Upper lobe of left lung (tissue), 6 donors: ENCODE measurements at regions not wholly inside any gene's neighbourhood (a gene's known extent, or its start where the extent isn't known, plus 50 kb on each side); places are given as distances from the start of the nearest gene placed in this dataset.

Experiments used
- ATAC-seq, 2 donors: fragments of 200-7000 bp; cut with Tn5 transposase; one replicate each; pipeline ENCODE4 v1.9.1; 2022; ENCODE audit warnings: mild to moderate bottlenecking in 2 of 2, moderate library complexity in 2 of 2; ENCODE audit not compliant: low FRiP score in 2 of 2
- DNase-seq, 2 donors: peaks; one replicate each; pipeline ENCODE4 v3.0.0-alpha.2; 2019 to 2020
- H3K27ac ChIP-seq, 4 donors: fragments of 200-600 bp; sonication (generic); one replicate each; pipeline ENCODE4 v1.5.1; 2016 to 2019
- H3K27me3 ChIP-seq, 4 donors: fragments of 200-600 bp; sonication (generic); one replicate each; pipeline ENCODE4 v1.5.1; 2017 to 2019
- H3K36me3 ChIP-seq, 4 donors: fragments of 200-600 bp; sonication (generic); one replicate each; pipeline ENCODE4 v1.5.1; 2016 to 2019
- H3K4me1 ChIP-seq, 4 donors: fragments of 200-600 bp; sonication (generic); one replicate each; pipeline ENCODE4 v1.5.1; 2018 to 2019
- H3K4me3 ChIP-seq, 4 donors: fragments of 200-600 bp; sonication (generic); one replicate each; pipeline ENCODE4 v1.5.1; 2017 to 2019; ENCODE audit warnings: mild to moderate bottlenecking in 2 of 4, moderate library complexity in 1 of 4
- H3K9me3 ChIP-seq, 4 donors: fragments of 200-600 bp; sonication (generic); one replicate each; pipeline ENCODE4 v1.5.1; 2018 to 2019
- CTCF ChIP-seq, 6 experiments: fragments of 450-650 bp in 4 of 6; fragments of 200-600 bp in 2 of 6; sonication (generic) in 2 of 6; IDR thresholded peaks; one replicate each; pipeline ENCODE4 v1.5.1; 2016 to 2019; ENCODE audit warnings: antibody characterized with exemption in 6 of 6
- EP300 ChIP-seq, 4 donors: sonication (generic); formaldehyde crosslinking; IDR thresholded peaks; one replicate each; pipeline ENCODE4 v1.5.1; 2017; ENCODE audit warnings: antibody characterized with exemption in 4 of 4, control low read depth in 2 of 4
- POLR2A ChIP-seq, 4 donors: fragments of 450-650 bp; IDR thresholded peaks; one replicate each; pipeline ENCODE4 v1.5.1; 2016 to 2017; ENCODE audit warnings: antibody characterized with exemption in 4 of 4, mild to moderate bottlenecking in 2 of 4
- POLR2AphosphoS5 ChIP-seq, 2 donors: sonication (generic); formaldehyde crosslinking; IDR thresholded peaks; one replicate each; pipeline ENCODE4 v1.5.1; 2017; ENCODE audit warnings: antibody characterized with exemption in 2 of 2
- WGBS, 2 donors: methylation state at CpG; one replicate each; pipeline ENCODE4 v1.1.5; 2017 to 2018; 5-methylcytosine and 5-hydroxymethylcytosine counted together
- donor health status: DM: no; HTN: no; CAD: no; lungs with moderate emphysema.
- donor health status: DM: no; HTN: yes; CAD: no; lungs with severe emphysema.

- 96% methylated on average over 12 of the region's 12 CpGs; no CpG with 5 or more reads in 1 of the 2 donors for WGBS, 2 donors
- Histone ChIP-seq H3K4me3 (no peak overlapping the region), H3K9me3 (peaks cover 0 to 4% (median 0%) of the 10 kb centered on the region in 4 donors), H3K4me1 (no peaks in the 10 kb centered on the region), H3K36me3 (no peaks in the 10 kb centered on the region), H3K27ac (no peak overlapping the region), H3K27me3 (no peaks in the 10 kb centered on the region)
- ATAC-seq (no peak), DNase-seq (no peak)
- TF ChIP-seq EP300 (IDR thresholded peaks at IDR 0.05) (no peak), POLR2AphosphoS5 (IDR thresholded peaks at IDR 0.05) (no peak), POLR2A (IDR thresholded peaks at IDR 0.05) (no peak), CTCF (IDR thresholded peaks at IDR 0.05) (no peak)
Measured at GRCh38 chr22:49494555-49494954, 333.1 kb downstream of the BRD1 start.

- no peaks in the 10 kb centered on the region for H3K4me1 ChIP-seq
- no peaks in the 10 kb centered on the region for H3K36me3 ChIP-seq
- no peak for ATAC-seq
- no peak for DNase-seq
- peaks cover 0 to 4% (median 0%) of the 10 kb centered on the region in 4 donors for H3K9me3 ChIP-seq
- no peak overlapping the region for H3K27ac ChIP-seq
- no peak overlapping the region for H3K4me3 ChIP-seq
- no peaks in the 10 kb centered on the region for H3K27me3 ChIP-seq
- TF ChIP-seq CTCF (IDR thresholded peaks at IDR 0.05) (no peak), POLR2A (IDR thresholded peaks at IDR 0.05) (no peak), EP300 (IDR thresholded peaks at IDR 0.05) (no peak), POLR2AphosphoS5 (IDR thresholded peaks at IDR 0.05) (no peak)
- WGBS, 2 donors: 83 to 90% methylated on average over 12 of the region's 12 CpGs
Measured at GRCh38 chr22:49492741-49493251, 334.9 kb downstream of the BRD1 start.

GRCh38 chr22:49492308-49492707, 335.4 kb downstream of the BRD1 start:
- Histone ChIP-seq H3K4me1 (no peaks in the 10 kb centered on the region), H3K36me3 (no peaks in the 10 kb centered on the region), H3K9me3 (peaks cover 0 to 4% (median 0%) of the 10 kb centered on the region in 4 donors), H3K4me3 (no peak overlapping the region), H3K27me3 (no peaks in the 10 kb centered on the region), H3K27ac (no peak overlapping the region)
- 85 to 91% methylated on average over 13 to 17 of the region's 17 CpGs for WGBS, 2 donors
- ATAC-seq (no peak), DNase-seq (peak in 1 of 2 donors; percentile 40)
- TF ChIP-seq EP300 (IDR thresholded peaks at IDR 0.05) (no peak), POLR2AphosphoS5 (IDR thresholded peaks at IDR 0.05) (no peak), CTCF (IDR thresholded peaks at IDR 0.05) (no peak), POLR2A (IDR thresholded peaks at IDR 0.05) (no peak)

- no peaks in the 10 kb centered on the region for H3K36me3 ChIP-seq
- peak in 1 of 2 donors; percentile 56 for DNase-seq
- no peak overlapping the region for H3K27ac ChIP-seq
- ATAC-seq: no peak
- H3K4me1 ChIP-seq: no peaks in the 10 kb centered on the region
- 96% methylated on average over 6 to 15 of the region's 15 CpGs for WGBS, 2 donors
- peaks cover 0 to 2% (median 0%) of the 10 kb centered on the region in 4 donors for H3K9me3 ChIP-seq
- TF ChIP-seq CTCF (IDR thresholded peaks at IDR 0.05): no peak
- TF ChIP-seq POLR2AphosphoS5 (IDR thresholded peaks at IDR 0.05): no peak
- TF ChIP-seq POLR2A (IDR thresholded peaks at IDR 0.05): no peak
- TF ChIP-seq EP300 (IDR thresholded peaks at IDR 0.05): no peak
- no peak overlapping the region for H3K4me3 ChIP-seq
- no peaks in the 10 kb centered on the region for H3K27me3 ChIP-seq
Measured at GRCh38 chr22:49491726-49492125, 335.9 kb downstream of the BRD1 start.

GRCh38 chr22:49491221-49491635, 336.4 kb downstream of the BRD1 start:
- Histone ChIP-seq H3K4me1 (no peaks in the 10 kb centered on the region), H3K36me3 (no peaks in the 10 kb centered on the region), H3K9me3 (no peaks in the 10 kb centered on the region), H3K27ac (no peak overlapping the region), H3K4me3 (no peak overlapping the region), H3K27me3 (no peaks in the 10 kb centered on the region)
- TF ChIP-seq POLR2AphosphoS5 (IDR thresholded peaks at IDR 0.05) (no peak), POLR2A (IDR thresholded peaks at IDR 0.05) (no peak), EP300 (IDR thresholded peaks at IDR 0.05) (no peak), CTCF (IDR thresholded peaks at IDR 0.05) (no peak)
- WGBS, 2 donors: 81 to 89% methylated on average over 5 to 9 of the region's 9 CpGs
- ATAC-seq (peak in 1 of 2 donors; percentile 5), DNase-seq (no peak)
